ENCODE measurements at regions not wholly inside any gene's neighbourhood (a gene's known extent, or its start where the extent isn't known, plus 50 kb on each side); places are given as distances from the start of the nearest gene placed in this dataset.

- no peak for TF ChIP-seq EP300 (IDR thresholded peaks at IDR 0.05)
- TF ChIP-seq, protein P1, sequence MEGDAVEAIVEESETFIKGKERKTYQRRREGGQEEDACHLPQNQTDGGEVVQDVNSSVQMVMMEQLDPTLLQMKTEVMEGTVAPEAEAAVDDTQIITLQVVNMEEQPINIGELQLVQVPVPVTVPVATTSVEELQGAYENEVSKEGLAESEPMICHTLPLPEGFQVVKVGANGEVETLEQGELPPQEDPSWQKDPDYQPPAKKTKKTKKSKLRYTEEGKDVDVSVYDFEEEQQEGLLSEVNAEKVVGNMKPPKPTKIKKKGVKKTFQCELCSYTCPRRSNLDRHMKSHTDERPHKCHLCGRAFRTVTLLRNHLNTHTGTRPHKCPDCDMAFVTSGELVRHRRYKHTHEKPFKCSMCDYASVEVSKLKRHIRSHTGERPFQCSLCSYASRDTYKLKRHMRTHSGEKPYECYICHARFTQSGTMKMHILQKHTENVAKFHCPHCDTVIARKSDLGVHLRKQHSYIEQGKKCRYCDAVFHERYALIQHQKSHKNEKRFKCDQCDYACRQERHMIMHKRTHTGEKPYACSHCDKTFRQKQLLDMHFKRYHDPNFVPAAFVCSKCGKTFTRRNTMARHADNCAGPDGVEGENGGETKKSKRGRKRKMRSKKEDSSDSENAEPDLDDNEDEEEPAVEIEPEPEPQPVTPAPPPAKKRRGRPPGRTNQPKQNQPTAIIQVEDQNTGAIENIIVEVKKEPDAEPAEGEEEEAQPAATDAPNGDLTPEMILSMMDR (IDR thresholded peaks at IDR 0.05): no peak
Observed at GRCh38 chr12:42936991-42937390, 347.4 kb upstream of the PRICKLE1 start.

All from tibial nerve (tissue), 4 donors.